GM18498 (cell line): ENCODE measurements at regions not wholly inside any gene's neighbourhood (a gene's known extent, or its start where the extent isn't known, plus 50 kb on each side); places are given as distances from the start of the nearest gene placed in this dataset.

Experiments
- ATAC-seq: cut with Tn5 transposase; IDR thresholded peaks from one replicate; pipeline ENCODE4 v1.9.1; 2021; ENCODE audit warnings: mild to moderate bottlenecking, moderate library complexity; ENCODE audit not compliant: unreplicated experiment

DNA sequence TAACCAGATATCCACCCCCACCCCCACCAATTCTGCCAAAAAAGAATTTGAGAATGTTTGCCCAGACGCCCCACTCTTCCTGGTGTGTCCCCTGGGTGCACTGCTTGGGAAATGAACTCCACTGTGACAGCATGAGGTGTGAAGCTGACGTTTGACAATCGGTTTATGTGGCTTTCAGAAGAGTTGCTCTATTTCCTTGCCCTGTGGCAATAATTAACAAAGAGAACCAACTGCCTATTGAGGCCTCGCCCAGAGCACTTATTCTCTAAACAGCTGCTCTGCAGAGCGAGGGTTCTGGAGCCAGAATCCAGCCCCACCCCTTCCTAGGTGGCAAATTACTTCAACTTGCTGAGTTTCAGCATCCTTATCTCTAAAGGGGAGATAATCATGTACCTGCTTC is 115.8 kb upstream of the SIX3 start:
- ATAC-seq, result peak; percentile 84

DNA sequence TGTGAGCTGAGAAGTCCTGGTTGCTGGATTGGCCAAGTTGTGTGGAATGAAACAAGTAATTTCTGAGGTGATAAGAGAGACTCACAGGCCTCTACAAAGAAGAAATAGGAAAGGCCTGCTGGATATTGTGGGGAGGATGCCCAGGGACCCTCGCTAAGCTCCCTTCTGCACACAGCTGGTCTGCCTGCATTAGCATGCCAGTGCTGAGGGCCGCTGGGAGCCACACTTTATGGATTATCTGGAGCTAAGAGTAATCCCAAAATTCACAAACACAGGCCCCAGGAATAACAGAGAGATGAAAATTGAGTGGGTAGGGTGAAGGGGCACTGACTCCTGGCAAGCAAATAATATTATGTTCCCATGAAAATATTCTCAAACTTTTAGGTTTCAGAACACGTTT is 114.9 kb upstream of the SIX3 start:
- ATAC-seq, result no peak

- no peak for ATAC-seq
These were observed 111.7 kb upstream of the SIX3 start for GRCh38 chr2:44829771-44830170.

- ATAC-seq, result peak; percentile 53
These were observed 108.1 kb upstream of the SIX3 start for GRCh38 chr2:44833171-44834069.

DNA sequence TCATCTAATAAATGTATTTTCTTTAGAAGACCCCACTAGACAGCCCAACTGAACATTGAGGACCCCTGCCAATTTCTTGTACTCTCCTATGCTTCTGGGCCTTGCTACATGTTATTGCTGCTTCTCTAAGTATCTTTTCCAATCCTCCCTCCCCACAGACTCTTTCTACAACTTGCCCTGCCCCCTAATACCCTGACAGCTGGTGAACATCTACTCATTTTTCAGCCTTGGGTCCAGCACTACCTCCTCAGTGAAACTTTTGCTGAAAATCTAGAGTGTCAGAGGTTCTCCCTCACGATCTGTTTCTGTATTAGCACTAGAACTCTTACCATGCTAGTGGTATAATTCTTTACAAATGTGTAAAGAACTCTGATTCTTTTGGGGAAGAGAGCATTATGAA is 106.8 kb upstream of the SIX3 start:
- no peak for ATAC-seq

GRCh38 chr2:44836174-44836573 is 105.3 kb upstream of the SIX3 start:
- ATAC-seq, result peak; percentile 44

- ATAC-seq, result no peak
These were observed 104.6 kb upstream of the SIX3 start for GRCh38 chr2:44836916-44837315.

DNA sequence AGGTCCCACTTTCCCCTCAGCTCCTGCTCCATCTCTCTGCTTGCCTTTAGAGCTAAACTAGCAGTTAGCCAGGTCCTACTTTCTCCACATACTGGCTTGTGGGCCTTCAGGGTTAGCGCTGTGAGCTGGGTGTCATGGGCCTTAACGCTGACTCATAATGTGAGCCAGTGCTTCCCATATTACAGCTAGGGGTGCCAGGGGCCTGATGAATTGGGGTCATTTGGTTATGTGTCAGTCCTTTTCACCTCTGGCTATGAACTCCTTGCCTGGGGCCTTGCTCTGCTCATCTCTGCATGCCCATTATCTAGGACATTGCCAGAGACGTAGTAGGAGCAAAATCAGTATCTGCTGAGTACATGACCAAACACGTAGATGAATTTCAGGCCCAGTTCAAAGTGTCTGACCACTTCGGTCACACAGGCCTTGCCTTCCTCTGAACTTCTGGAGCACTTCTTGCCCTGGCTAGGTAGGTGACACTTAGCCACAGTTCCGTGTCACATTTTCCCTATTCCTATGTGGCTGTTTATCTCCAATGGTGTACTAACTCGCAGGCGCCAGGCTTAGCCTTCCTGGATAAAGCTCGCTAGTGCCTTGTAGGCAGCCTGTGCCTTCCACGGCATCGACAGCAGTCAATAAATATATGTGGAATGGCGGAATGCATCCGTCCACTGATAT is 103.2 kb upstream of the SIX3 start:
- no peak for ATAC-seq

DNA sequence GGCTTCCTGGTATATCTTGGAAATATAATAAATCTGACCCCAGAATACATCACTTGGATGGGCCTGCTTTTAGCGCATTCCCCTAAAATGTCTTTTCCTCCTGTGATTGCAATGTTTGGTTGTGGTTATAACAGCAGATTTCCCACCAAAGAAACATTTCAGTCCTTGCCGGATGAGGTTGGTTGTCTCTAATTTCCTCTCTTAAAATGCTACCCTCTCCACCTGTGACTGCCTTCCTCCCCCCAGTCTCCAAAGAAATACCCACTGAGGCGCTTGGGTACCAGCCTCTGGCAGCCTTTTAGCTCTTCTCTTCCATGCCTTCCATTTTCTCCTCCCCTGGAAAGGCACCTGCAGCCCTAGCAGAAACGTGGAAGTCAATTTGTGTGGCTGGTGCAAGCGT is 102.1 kb upstream of the SIX3 start:
- ATAC-seq, result no peak

- no peak for ATAC-seq
These were observed 101.6 kb upstream of the SIX3 start for GRCh38 chr2:44839771-44840502.

DNA sequence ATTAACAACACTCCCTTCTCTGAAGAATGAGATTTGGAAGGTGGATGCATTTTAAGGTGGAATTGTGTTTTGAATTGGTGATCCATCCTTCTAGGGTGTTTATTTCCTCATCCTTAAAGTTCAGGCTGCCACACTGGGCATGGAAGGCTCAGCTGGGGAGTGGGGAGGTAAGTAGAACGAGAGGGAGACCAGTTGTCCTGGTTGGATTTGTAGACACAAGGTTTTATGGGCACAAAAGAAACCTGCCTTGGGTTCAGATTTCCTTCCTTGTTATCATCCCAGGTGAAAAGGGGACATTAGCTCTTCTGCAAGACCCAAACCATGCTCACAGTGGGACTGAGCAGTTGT is 101.0 kb upstream of the SIX3 start:
- ATAC-seq, result no peak

GRCh38 chr2:44843086-44843485 is 98.4 kb upstream of the SIX3 start:
- no peak for ATAC-seq

DNA sequence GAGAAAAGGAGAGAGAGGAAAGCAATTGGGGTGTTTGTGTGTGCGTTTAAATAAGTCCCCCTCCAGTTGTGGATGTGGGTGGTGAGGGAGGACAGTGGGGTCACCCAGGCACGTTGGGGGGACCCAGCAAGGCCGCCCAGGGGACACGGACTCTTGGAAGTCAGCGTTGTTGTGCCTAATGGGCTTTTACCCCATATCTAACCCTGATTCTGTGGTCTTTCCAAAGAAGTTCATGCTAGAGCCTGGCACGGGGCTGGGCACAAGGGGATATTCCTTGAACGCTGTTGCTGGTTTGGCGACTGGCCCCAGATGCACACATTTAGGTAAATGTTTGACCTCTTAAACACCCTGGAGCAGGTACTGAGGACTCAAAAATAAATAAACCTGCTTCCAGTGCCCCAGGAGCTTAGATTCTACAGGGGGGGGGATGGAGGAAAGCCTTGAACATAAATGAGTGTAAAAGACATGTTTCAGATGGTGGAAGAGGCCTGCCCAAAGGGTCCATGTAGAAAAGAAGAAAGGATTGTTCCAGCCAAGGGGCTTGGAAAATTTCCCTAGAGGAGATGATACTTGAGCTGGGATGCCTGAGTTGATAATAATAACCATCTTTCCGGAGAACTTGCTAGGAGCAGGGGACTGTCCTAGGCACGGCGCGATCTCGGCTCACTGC is 97.7 kb upstream of the SIX3 start:
- no peak for ATAC-seq

DNA sequence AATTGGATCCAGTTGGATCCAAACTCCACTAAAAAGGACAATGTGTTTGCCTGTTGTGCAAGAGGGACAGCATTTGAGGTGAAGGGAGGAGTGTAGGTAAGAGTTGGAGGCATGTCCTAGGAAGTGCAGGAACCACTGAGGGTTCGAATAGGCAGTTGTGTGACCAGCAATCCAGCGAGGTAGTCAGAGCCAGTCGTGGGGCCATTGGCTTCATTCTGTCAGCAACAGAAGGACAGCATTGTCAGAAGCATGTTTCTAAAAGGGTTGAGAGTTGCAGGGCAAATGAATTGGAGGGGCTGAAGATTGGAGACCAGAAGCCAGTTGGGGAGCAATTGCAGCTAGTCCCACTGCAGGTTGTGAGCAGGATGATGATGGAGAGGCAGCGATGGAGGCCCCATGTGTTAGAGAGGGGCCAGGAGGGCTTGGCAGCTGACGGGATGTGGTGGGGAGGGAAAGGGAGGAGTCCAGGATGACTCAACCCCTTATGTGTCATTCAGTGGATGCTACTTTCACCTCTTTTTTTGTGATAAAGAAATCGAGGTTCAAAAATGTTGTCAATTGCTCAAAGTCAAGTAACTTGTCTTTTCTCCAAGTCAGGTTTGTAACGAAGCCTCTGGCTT is 96.7 kb upstream of the SIX3 start:
- ATAC-seq, result no peak

GRCh38 chr2:44848026-44848425 is 93.5 kb upstream of the SIX3 start:
- no peak for ATAC-seq

GRCh38 chr2:44850016-44850415 is 91.5 kb upstream of the SIX3 start:
- no peak for ATAC-seq

- no peak for ATAC-seq
These were observed 90.0 kb upstream of the SIX3 start for GRCh38 chr2:44851518-44851917.

DNA sequence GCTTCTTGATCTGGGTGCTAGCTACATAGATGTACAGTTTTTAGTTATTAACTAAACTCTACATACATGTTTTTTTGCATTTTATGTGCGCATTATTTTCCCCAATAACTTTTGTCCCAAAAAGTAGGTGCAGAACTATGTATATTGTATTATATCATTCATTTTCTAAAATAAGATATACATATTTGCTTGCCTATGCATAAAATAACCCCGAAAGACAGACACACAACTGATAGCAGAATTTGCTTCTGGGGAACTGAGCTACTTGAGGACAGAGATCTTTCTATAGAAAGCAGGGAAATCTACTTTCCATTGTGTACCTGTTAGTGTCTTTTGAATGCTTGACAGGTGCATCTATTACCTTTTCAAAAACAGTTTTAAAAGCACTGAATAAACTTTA is 88.9 kb upstream of the SIX3 start:
- no peak for ATAC-seq

GRCh38 chr2:44859337-44859736 is 82.2 kb upstream of the SIX3 start:
- ATAC-seq, result no peak

GRCh38 chr2:44866152-44866551 is 75.3 kb upstream of the SIX3 start:
- no peak for ATAC-seq

GRCh38 chr2:44869761-44870160 is 71.7 kb upstream of the SIX3 start:
- ATAC-seq, result no peak
